ENCODE measurements at regions not wholly inside any gene's neighbourhood (a gene's known extent, or its start where the extent isn't known, plus 50 kb on each side); places are given as distances from the start of the nearest gene placed in this dataset.

DNA sequence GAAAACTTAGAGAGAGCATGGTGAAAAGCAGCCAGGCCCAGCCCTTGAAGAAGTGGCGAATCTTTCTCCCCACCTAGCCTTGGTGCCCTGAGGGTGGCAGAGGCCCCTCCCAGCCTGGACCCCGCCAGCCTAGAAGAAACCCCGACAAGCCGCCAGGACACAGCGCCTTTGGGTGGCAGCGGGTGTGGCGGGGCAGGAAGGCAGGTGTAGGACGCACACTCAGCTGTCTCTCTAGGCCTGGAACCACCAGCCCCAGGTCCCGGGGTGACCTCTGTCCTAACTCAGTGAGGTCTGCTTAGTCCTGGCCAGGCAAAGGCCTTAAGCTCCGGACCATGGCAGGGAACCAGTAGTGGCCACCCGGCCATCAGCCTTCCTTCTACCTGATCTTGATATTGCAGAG, 178.3 kb downstream of the BARX1 start:
- TF ChIP-seq, protein P1, sequence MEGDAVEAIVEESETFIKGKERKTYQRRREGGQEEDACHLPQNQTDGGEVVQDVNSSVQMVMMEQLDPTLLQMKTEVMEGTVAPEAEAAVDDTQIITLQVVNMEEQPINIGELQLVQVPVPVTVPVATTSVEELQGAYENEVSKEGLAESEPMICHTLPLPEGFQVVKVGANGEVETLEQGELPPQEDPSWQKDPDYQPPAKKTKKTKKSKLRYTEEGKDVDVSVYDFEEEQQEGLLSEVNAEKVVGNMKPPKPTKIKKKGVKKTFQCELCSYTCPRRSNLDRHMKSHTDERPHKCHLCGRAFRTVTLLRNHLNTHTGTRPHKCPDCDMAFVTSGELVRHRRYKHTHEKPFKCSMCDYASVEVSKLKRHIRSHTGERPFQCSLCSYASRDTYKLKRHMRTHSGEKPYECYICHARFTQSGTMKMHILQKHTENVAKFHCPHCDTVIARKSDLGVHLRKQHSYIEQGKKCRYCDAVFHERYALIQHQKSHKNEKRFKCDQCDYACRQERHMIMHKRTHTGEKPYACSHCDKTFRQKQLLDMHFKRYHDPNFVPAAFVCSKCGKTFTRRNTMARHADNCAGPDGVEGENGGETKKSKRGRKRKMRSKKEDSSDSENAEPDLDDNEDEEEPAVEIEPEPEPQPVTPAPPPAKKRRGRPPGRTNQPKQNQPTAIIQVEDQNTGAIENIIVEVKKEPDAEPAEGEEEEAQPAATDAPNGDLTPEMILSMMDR (IDR thresholded peaks at IDR 0.05; ENCODE audit: low read depth, low read length, poor library complexity, severe bottlenecking) = no peak
- no peak for TF ChIP-seq EZH2phosphoT487 (IDR thresholded peaks at IDR 0.05; ENCODE audit: borderline replicate concordance, low read length)

Data from DOHH2 (cell line).